ENCODE measurements at regions not wholly inside any gene's neighbourhood (a gene's known extent, or its start where the extent isn't known, plus 50 kb on each side); places are given as distances from the start of the nearest gene placed in this dataset.

GRCh38 chr2:177010861-177011260, 201.7 kb upstream of the HNRNPA3 start:
- H3K36me3 Mint-ChIP-seq (ENCODE audit: unreplicated experiment), result peaks cover 8% of the 10 kb centered on the region
- no peak for DNase-seq
- H3K9me3 Mint-ChIP-seq (ENCODE audit: unreplicated experiment), result peaks cover 4% of the 10 kb centered on the region
- TF ChIP-seq CTCF (IDR thresholded peaks at IDR 0.05; ENCODE audit: partially characterized antibody, unreplicated experiment), result no peak
- peaks cover 15% of the 10 kb centered on the region for H3K4me1 Mint-ChIP-seq (ENCODE audit: low read depth, unreplicated experiment)
- H3K4me3 Mint-ChIP-seq (ENCODE audit: unreplicated experiment), result no peak overlapping the region
- no peak overlapping the region for H3K27ac Mint-ChIP-seq (ENCODE audit: unreplicated experiment)
- peaks cover 5% of the 10 kb centered on the region for H3K27me3 Mint-ChIP-seq (ENCODE audit: unreplicated experiment)

- Mint-ChIP-seq H3K4me3 (ENCODE audit: unreplicated experiment) (no peak overlapping the region), H3K27me3 (ENCODE audit: unreplicated experiment) (peaks cover 5% of the 10 kb centered on the region), H3K36me3 (ENCODE audit: unreplicated experiment) (no peaks in the 10 kb centered on the region), H3K4me1 (ENCODE audit: low read depth, unreplicated experiment) (peaks cover 17% of the 10 kb centered on the region), H3K27ac (ENCODE audit: unreplicated experiment) (peak overlapping the region; percentile 95), H3K9me3 (ENCODE audit: unreplicated experiment) (peaks cover 4% of the 10 kb centered on the region)
- TF ChIP-seq CTCF (IDR thresholded peaks at IDR 0.05; ENCODE audit: partially characterized antibody, unreplicated experiment), result no peak
- no peak for DNase-seq
Measured at GRCh38 chr2:177014946-177015345, 197.6 kb upstream of the HNRNPA3 start.

GRCh38 chr2:177015356-177015923, 197.2 kb upstream of the HNRNPA3 start:
- Mint-ChIP-seq H3K27me3 (ENCODE audit: unreplicated experiment) (peaks cover 5% of the 10 kb centered on the region), H3K27ac (ENCODE audit: unreplicated experiment) (peak overlapping the region; percentile 95), H3K36me3 (ENCODE audit: unreplicated experiment) (no peaks in the 10 kb centered on the region), H3K4me3 (ENCODE audit: unreplicated experiment) (peak overlapping the region; percentile 60), H3K4me1 (ENCODE audit: low read depth, unreplicated experiment) (peaks cover 17% of the 10 kb centered on the region), H3K9me3 (ENCODE audit: unreplicated experiment) (peaks cover 4% of the 10 kb centered on the region)
- peak; percentile 19 for DNase-seq
- no peak for TF ChIP-seq CTCF (IDR thresholded peaks at IDR 0.05; ENCODE audit: partially characterized antibody, unreplicated experiment)

GRCh38 chr2:177020524-177021119, 192.0 kb upstream of the HNRNPA3 start:
- H3K4me3 Mint-ChIP-seq (ENCODE audit: unreplicated experiment), result no peak overlapping the region
- no peak for TF ChIP-seq CTCF (IDR thresholded peaks at IDR 0.05; ENCODE audit: partially characterized antibody, unreplicated experiment)
- peaks cover under 1% of the 10 kb centered on the region for H3K9me3 Mint-ChIP-seq (ENCODE audit: unreplicated experiment)
- no peaks in the 10 kb centered on the region for H3K36me3 Mint-ChIP-seq (ENCODE audit: unreplicated experiment)
- no peak overlapping the region for H3K27ac Mint-ChIP-seq (ENCODE audit: unreplicated experiment)
- no peaks in the 10 kb centered on the region for H3K27me3 Mint-ChIP-seq (ENCODE audit: unreplicated experiment)
- H3K4me1 Mint-ChIP-seq (ENCODE audit: low read depth, unreplicated experiment), result peaks cover 4% of the 10 kb centered on the region
- DNase-seq, result no peak

- Mint-ChIP-seq H3K4me3 (ENCODE audit: unreplicated experiment) (no peak overlapping the region), H3K27me3 (ENCODE audit: unreplicated experiment) (no peaks in the 10 kb centered on the region), H3K27ac (ENCODE audit: unreplicated experiment) (no peak overlapping the region), H3K36me3 (ENCODE audit: unreplicated experiment) (no peaks in the 10 kb centered on the region), H3K4me1 (ENCODE audit: low read depth, unreplicated experiment) (no peaks in the 10 kb centered on the region), H3K9me3 (ENCODE audit: unreplicated experiment) (no peaks in the 10 kb centered on the region)
- no peak for TF ChIP-seq CTCF (IDR thresholded peaks at IDR 0.05; ENCODE audit: partially characterized antibody, unreplicated experiment)
- no peak for DNase-seq
Measured at GRCh38 chr2:177021706-177022343, 190.8 kb upstream of the HNRNPA3 start.
